GM21825 (cell line): ENCODE measurements at regions not wholly inside any gene's neighbourhood (a gene's known extent, or its start where the extent isn't known, plus 50 kb on each side); places are given as distances from the start of the nearest gene placed in this dataset.

Experiments
- ATAC-seq: cut with Tn5 transposase; IDR thresholded peaks from one replicate; pipeline ENCODE4 v1.9.1; 2021; ENCODE audit warnings: mild to moderate bottlenecking, moderate library complexity; ENCODE audit not compliant: unreplicated experiment

DNA sequence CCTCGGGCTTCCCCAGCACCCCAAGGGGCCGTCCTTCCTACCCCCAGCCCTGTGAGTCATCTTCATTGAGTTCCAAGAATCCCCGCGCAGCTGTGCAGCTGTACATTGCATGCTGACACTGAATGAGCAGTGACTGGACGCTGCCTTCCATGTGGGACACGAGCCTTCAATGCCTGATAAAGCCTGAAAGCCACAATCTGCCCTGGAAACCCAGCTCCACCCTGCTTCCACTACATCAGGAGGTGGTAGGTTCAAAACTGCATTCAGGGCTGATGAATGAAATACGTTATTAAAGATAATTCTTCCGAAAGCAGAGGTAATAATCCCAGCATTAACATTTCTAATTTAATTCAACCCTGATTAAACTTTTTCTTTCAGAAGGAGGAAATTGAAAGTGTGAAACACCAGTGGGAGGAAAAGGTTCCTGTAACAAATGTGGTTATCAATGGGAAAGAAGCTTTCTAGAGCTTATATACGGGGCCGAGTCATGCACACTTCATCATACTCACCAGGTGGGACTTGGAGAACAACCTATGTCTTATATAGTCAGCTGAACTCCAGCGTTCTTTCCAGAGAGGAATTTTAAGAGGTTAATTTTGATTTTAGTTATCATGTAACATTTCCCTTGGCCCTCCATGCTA is 360.1 kb downstream of the LPIN1 start:
- peak; percentile 54 for ATAC-seq

DNA sequence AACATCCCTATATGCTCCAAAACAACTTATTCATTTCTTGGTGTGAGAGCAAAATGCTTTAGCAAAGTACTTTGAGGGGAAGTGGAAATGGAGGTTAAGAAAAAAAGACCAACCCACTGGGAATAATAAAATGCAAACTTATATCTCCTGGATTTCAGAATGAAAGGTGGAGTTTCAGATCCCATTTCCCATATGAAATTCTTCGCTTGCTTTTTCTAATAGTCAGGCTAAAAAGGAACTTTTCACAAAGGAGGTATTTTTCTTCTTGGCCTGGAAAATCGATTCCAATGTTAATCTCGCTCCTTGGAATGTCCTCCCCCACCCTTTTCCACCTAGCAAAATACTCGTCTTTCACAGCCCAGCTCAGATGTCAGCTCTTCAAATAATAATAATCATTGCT is 360.9 kb downstream of the LPIN1 start:
- ATAC-seq = no peak

DNA sequence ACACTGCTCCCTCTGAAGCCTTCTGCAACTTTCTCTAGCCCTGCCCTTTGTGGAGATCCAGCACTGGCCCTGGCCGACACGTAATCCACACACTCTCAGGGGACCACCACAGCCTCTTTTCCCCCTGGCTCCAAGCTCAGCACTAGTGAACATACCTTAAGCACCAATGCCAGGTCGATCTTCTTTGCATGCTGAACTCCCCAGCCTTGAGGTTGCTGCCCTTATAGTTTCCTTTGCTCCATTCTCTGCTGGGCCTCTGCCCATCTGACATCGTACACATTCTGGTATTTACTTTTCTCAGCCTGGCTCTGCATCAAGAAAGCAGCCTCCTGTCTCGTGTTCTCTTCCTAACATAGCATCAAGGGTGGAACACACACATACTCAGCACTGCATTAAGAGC is 361.5 kb downstream of the LPIN1 start:
- no peak for ATAC-seq

DNA sequence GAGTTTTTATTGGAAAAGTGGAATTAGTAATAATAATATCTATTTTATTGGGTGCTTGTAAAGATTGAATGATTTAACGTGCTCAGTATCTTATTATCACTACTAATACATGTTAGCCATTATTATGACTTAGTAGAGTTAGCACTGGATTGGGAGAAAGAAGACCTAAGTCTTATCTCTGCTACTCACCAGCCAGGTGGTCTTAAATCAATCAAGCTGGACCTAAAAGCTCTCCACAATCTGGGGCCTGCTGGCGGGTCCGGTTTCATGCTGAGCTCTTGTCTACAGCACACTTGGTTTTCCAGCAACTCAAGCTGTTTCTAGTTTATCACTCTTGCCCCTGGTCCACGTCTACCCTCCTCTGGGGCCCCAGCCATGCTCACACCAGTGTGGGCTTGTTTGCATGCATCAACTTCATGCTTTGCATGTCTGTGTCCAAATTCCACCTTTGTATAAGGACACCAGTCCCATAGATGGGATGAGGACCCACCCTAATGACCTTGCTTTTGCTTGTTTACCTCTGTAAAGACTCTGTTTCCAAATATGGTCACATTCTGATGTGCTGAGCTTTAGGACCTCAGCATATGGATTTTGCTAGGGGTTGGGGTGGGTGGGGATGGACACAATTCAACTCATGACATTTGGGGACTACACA is 363.1 kb downstream of the LPIN1 start:
- no peak for ATAC-seq

DNA sequence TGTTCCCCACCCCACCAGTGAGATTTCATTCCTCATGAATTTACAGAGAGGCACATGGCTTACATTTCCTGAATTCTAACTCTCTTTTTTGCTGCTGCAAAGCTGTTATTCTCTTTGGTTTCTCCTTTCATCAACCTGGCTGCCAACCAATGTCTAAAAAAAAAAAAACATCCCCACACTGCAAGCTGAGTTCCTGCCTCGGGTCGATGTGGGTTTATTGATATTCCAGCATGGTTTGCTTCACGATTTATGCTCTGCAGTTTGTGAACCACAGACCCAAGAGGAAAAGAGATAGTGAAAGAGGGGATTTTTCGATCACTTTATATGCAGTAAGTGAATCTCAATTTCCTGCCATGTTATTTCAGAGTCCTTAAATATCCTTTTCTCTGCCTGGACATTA is 363.6 kb downstream of the LPIN1 start:
- ATAC-seq = no peak

DNA sequence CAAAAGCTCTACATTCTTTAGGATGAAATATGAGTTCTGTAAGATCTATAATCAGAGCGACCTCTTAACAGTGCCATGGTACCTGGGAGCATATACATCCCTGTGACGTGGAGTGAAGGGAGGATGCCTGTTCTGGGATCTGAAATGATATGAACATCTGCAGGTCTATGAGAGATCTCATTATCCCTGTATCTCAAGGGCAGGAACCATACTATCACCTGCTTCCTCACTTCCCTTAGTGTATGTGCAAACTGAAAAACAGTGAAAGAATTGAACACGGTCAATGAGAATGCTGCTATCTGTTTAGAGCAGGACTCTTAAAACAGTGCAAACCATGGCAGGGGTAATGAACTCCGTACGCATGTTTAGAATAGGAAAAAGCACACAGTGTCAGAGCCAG is 364.0 kb downstream of the LPIN1 start:
- ATAC-seq = no peak

DNA sequence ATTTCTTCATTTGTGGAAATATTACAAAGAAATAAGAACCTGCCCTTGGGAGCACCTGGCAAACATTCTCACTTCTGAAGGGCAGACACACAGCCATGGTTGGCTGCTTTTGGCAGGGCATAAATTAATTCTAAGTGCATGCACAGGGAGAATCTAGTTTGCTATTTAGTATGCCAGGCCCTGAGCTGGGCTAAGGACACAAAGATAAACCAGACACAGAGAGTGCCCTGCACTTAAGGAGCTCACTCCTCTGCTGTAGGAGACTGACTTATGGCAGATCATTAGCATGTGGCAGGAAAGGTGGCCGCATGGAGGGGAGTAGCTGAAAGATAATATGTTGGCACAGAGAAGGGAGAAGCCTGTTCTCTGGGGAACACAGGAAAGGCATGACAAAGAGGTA is 367.0 kb downstream of the LPIN1 start:
- ATAC-seq = no peak

DNA sequence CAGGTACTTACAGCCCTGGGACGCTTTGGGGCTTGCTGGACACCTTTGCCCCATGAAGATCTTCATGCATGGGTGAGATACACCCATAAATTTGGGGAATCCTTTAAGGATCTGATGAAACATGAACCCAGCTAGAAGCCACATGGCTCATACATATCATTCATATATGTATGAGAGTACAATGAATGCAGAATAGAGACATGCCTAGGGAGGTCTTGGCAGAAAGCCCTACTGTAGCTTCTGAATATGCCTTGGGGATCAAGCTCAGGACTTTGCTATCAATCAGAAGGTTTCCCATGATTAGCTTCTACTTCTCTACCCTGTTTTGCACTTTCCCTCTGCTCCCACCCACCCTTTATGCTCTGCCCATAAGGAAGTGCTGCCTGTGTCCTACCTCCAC is 368.4 kb downstream of the LPIN1 start:
- no peak for ATAC-seq

DNA sequence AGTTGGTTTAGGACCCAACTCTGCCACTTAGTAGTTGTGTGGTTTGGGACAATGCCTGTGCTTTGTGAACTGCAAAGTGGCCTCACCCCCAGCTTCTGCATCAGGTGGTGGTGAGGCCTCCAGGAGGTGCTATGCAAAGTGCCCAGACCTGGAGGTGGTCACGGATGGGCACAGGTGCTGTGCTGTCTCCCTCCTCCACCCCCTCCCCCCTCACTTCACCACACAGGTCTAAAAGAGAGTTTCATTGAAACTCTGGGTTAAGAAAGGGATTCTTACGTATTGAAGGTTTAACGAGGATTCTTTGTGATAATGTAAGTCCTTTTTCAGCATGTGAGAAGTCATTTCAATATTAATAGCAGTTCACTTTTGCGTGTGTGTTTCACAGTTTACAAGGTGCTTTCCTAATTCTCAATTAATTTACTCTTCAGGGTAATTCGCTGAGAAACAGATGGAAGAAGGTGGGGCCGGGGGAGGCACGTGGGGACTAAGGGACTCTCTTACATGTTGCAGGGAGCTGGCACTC is 369.9 kb downstream of the LPIN1 start:
- ATAC-seq = peak; percentile 63

DNA sequence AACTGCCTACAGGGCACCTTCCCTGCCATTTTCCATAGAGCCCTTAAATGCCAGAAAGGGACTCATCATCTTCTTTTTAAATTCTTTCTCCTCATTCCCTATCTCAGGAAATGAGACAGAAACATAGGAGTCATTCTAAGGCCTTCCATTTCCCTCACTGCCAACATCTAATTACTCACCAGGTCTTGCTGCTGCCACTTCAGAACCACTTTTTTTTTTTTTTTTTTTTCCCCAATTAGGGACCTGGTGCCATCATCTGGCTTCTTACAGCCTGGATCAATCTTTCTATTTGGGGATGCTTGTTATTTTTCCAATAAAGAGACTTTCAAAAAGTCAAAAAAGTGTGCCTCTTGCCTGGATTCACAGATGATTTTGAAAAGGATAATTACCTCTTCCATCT is 373.4 kb downstream of the LPIN1 start:
- ATAC-seq = no peak

DNA sequence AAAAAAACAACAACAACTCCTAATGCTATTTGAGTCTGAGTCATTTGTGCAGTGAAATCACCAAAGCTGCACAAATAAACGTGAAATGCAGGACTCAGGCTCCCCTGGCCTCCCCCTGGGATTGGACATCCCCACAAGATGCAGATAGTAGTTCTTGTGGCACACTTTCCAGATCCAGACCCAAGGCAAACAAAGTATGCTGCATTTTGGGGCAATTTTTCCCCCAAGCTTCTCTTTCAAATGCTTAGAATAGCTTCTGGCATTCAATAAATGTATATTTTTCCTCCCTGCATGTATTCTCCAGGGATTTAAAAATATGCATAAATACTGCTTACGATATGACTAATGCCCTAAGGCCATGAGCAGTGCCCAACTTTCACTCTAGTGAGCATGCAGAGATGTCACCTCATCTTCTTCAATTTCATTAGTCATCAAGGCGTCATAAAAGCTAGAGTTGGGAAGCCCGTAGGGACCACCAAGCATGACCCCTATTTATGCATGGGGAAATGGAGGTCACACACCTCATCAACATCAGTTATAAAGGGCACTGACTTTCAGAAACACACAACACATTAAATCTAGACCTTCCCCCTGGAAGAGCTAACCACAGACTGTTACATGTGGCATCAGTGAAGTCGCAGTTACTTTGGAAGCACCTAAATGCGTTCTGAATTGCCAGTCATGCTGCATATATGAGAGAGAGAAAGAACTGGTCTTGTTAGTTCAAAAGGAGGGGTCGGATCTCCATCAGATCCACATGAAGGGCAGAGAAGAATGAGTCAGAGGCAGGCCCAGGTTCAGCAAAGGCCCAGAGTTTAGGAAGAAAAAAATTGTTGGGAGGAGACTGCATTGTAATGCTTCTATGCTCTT is 374.1 kb downstream of the LPIN1 start:
- no peak for ATAC-seq

DNA sequence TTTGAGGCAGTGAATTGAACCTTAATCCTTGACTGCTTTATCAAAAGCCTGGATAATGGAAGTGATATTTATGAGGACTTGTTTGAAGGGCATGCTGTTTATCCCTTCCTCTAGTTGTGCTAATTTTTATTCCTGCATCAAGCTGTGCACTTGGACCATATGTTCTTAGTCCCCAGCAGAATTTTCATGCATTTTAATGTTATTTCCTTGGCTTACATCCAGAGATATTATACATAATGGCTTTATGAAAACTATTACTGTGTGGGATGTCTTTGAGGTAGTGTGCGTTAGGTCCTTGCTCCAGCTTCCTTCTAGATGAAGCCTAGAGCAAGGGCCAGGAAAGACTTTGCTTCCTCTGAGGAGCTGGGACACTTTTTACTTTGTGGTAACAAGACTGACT is 378.4 kb downstream of the LPIN1 start:
- ATAC-seq = no peak

DNA sequence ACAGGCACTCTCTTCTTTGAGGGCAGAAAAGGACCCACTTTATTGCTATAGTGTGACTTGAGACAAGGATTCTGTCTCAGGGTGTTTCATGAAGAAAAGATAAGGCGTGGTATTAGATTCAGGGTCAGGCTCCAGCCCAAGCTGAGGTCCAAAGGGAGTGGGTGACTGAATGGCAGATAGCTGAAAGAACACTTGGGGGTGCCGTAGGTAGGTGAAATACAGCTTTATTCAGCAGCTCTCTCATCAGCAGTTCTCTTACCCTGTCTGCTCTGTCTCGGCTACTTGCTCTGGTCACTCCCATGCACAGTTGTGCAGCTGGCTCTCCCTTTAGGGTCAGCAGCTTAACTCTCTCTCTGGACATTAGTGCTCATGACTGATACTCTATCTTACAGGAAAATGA is 379.9 kb downstream of the LPIN1 start:
- no peak for ATAC-seq

DNA sequence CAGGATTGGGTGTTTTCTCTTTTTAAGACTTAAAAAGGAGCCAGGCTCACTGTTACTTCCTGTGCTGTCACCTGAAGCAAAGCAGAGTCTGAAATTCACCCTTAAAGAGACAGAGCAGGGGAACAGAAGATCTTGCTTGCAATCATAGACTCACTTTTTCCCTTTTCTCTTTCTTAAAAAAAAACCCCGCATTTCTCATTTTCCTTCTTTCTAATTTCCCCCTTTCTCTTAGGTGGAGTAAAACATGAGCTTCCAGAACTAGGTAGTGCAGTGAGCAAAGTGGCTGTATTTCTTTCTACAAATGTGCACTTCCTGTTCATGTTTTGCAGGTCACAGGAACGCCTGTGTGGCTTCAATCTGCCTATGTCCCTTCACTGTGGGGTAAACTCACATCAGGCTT is 381.2 kb downstream of the LPIN1 start:
- ATAC-seq = peak; percentile 57

DNA sequence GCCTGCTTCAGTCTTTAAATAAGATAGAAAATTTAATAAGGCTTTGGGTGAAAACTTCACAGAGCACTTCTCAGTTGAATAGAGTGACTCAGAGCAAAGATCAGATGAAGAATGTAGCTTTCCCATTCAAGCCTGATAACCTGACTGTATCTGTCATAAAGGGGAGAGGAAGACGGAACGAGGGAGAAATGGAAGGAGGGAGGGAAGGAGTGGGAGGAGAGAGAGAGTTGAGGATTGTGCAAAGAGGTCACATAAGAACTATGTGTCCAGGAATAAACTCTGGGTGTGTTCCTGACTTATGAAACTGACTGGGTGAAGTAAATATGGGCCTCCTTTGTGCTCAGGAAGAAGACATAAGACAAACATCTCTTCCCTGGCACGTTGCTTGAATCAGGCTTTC is 385.5 kb downstream of the LPIN1 start:
- no peak for ATAC-seq

DNA sequence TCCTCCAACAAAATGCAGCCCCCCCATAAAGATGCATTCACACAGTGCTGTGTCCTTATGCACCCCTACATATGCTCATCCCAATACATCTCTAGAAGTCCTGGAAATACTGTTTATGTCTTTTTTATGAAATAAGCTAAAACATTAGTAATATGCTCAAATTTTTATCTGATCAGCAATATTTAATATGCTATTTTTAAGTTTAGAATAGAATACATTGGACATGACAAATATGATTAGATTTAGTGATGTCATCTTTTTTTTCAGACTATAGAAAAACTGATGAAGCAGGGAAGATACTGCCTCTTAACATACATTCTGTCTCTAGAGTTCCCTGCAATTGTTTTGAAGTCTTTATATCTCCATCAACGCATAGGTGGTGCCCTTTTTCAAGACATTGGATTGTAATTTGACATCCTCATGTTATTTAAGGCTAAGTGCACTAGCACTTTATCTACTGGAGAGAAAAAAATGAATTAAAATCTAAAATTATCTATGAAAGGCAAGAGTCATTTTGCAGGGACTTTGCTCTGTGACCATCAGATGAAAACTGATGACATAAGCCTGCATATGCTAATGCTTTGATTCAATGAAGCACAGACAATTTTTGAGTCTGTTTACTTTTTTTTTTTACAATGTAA is 395.3 kb downstream of the LPIN1 start:
- no peak for ATAC-seq

DNA sequence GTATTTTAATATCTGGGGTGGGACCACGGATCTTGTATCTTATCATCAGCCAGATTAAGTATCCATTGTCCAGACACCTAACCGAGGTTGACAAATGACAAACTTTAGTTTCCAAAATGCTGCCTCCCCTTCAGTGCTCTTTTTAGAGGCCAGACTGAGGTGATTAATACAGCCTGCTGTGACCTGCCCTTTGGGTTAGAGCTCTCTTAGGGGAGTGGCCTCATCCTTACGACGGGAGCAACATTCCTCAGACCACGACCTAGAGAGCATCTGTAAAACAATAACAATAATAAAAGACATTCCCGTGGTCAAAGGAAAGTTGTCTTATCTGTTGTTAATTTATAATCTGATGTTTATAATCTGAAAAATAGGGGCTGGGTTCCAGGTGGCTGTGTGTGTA is 405.3 kb downstream of the LPIN1 start:
- no peak for ATAC-seq

DNA sequence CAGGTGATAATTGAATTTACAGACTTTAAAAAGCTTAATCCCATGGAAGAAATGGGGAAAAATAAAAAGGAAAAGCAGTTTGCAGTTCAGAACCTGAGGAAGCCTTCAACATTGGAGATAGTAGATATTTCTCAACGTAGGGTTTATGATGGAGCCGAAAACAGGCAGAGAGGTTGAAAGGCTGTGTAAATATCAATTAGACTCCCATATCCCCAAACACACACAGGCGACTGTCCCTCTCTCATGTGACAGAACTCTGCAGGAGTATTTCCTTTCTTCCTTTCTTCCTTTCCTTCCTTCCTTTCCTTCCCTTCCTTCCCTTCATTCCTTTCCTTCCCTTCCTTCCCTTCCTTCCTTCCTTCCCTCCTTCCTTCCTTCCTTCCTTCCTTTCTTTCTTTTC is 406.5 kb downstream of the LPIN1 start:
- ATAC-seq = no peak

DNA sequence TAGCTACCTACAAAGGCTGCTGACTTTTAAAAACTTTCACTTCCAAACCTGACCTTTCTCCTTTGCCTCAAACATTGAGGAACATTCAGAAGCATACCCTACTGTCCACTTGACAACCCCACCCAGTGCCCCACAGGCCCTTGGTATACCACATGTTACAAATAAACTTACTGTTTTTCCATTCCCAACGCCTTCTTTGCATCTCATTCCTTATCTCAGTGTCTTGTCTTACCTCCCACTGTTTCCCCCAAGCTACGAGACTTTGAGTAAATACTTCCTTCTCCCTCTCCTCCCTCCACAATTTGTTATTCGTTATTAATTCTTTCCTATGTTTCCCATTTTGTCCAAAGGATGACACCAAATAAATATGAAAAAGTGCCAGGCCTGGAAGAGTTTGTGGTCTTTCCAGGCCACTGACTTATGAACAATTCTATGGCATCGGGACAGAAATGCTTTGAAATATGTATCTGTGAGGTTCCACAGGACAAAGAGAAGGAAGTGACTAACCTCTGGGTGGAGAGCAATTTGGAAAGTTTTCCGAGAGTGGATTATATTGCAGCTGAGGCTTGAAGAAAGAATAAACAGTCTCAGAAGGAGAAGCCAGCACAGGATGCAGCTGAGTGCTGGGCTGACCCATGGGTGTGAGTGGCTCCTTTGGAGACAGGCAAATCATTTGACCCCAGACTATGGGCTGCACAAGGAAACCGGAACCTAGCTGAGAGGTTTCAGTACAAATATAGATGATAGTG is 409.0 kb downstream of the LPIN1 start:
- no peak for ATAC-seq

DNA sequence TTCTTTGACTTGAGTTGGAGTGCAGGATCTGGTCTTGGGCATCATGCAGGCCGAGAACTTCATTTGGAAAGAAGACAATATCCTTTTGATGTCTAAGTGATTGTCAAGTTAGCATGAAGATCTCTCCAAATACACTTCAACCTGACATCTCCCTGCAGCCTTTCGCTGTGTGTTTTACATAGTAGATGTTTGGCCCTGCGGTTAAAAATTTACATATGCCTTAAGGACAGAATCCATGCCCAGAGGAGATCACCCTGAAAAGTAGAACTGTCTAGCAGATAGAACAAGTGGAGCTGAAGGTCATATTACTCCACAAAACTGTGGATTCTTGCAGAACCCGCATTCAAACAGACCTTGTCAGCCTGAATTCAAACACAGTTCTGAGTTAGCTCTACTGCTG is 409.9 kb downstream of the LPIN1 start:
- ATAC-seq = no peak

DNA sequence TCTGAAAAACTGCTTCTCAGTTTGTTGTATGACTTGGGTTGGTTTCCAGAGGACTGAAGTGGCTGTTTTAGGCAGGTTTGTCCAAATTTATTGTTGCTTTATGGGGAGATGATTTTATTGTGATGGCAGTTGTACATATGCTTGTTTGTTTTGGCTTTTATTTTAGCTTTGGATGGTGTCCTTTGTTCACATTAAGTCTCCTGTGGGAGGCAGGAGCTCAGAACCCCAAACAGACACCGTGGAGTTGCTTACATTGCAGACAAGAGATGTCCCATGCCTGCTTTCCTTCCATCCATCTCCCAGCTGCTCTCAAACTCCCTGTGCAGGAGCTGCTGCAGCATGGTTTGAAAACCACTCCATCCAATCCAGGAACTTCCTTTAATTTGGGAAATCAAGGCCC is 414.7 kb downstream of the LPIN1 start:
- no peak for ATAC-seq
